Peyer's patch (tissue), 4 donors: ENCODE measurements at regions not wholly inside any gene's neighbourhood (a gene's known extent, or its start where the extent isn't known, plus 50 kb on each side); places are given as distances from the start of the nearest gene placed in this dataset.
"Not testable (repeated sequence)": the region's sequence is repeated elsewhere in the genome, so short reads cannot be mapped to it uniquely, and the experiment has no call there.

ENCODE experiments used
- DNase-seq, 3 donors: peaks; one replicate each; pipeline ENCODE4 v3.0.0-alpha.2; 2017 to 2019
- H3K27ac ChIP-seq, 4 donors: fragments of 200-600 bp; sonication (generic); one replicate each; pipeline ENCODE4 v1.5.1; 2016 to 2019
- H3K27me3 ChIP-seq, 2 donors: fragments of 200-600 bp; sonication (generic); one replicate each; pipeline ENCODE4 v1.5.1; 2019
- H3K36me3 ChIP-seq, 3 donors: fragments of 200-600 bp; sonication (generic); one replicate each; pipeline ENCODE4 v1.5.1; 2016 to 2019
- H3K4me1 ChIP-seq, 4 donors: fragments of 200-600 bp; sonication (generic); one replicate each; pipeline ENCODE4 v1.5.1; 2016 to 2019
- H3K4me3 ChIP-seq, 4 donors: fragments of 200-600 bp; sonication (generic); 1 replicate in 3 of 4; 2 replicates in 1 of 4; pipeline ENCODE4 v1.5.1; 2016 to 2019; ENCODE audit warnings: mild to moderate bottlenecking in 1 of 4
- H3K9me3 ChIP-seq, 4 donors: fragments of 200-600 bp; sonication (generic); one replicate each; pipeline ENCODE4 v1.5.1; 2016 to 2019; ENCODE audit warnings: mild to moderate bottlenecking in 1 of 4
- POLR2A ChIP-seq, 2 donors: fragments of 450-650 bp; IDR thresholded peaks; one replicate each; pipeline ENCODE4 v1.5.1; 2017; ENCODE audit warnings: antibody characterized with exemption in 2 of 2, mild to moderate bottlenecking in 2 of 2, moderate library complexity in 2 of 2
- TF ChIP-seq, protein P1 (sequence below), 6 experiments: fragments of 450-650 bp in 4 of 6; fragments of 200-600 bp in 2 of 6; sonication (generic) in 1 of 6; IDR thresholded peaks; one replicate each; pipeline ENCODE4 v1.5.1; 2017 to 2019; ENCODE audit warnings: antibody characterized with exemption in 6 of 6, mild to moderate bottlenecking in 3 of 6, moderate library complexity in 1 of 6

DNA sequence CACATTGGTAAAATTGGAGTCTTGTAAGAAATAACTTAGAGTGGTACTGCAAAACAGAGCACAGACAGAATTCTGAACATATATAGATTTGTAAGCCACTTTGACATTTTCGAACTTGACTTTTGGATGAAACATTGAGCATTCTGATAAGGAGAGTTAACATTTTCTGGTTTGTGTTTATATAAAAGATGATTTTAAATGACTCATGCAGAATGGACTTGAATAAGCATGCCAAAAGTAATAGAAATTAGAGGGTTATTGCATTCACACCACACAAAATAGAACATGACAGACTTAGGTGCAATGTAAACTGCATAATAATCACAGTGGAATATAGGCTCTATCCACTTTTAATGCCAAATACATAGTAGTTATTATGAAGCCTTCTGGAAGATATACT, 507.0 kb downstream of the DACH1 start:
- Histone ChIP-seq H3K4me3 (no peak overlapping the region), H3K9me3 (no peaks in the 10 kb centered on the region), H3K36me3 (no peaks in the 10 kb centered on the region), H3K4me1 (no peaks in the 10 kb centered on the region), H3K27ac (no peak overlapping the region), H3K27me3 (no peaks in the 10 kb centered on the region)
- TF ChIP-seq, protein P1, sequence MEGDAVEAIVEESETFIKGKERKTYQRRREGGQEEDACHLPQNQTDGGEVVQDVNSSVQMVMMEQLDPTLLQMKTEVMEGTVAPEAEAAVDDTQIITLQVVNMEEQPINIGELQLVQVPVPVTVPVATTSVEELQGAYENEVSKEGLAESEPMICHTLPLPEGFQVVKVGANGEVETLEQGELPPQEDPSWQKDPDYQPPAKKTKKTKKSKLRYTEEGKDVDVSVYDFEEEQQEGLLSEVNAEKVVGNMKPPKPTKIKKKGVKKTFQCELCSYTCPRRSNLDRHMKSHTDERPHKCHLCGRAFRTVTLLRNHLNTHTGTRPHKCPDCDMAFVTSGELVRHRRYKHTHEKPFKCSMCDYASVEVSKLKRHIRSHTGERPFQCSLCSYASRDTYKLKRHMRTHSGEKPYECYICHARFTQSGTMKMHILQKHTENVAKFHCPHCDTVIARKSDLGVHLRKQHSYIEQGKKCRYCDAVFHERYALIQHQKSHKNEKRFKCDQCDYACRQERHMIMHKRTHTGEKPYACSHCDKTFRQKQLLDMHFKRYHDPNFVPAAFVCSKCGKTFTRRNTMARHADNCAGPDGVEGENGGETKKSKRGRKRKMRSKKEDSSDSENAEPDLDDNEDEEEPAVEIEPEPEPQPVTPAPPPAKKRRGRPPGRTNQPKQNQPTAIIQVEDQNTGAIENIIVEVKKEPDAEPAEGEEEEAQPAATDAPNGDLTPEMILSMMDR (IDR thresholded peaks at IDR 0.05): no peak
- no peak for DNase-seq

DNA sequence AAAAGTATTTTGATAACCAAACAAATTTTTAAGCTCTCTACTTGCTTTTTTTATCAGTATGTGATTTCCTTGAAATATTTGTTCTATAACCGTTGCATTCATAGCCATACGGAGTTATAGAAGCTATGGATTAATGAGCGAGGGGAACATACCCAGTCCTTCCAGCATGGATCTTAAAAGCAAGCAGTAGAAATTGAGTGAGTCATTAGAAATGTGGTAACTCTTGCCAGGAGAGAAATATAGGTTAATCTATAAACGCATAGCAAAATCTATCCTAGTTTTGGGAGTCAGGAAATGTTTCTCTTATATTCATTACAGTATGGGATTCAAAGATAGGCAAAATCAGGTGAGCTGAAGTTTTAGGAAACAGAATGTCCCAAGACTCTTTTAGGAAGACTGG, 507.4 kb downstream of the DACH1 start:
- no peak for DNase-seq
- TF ChIP-seq POLR2A (IDR thresholded peaks at IDR 0.05): no peak
- TF ChIP-seq, protein P1 (IDR thresholded peaks at IDR 0.05): no peak
- Histone ChIP-seq H3K27ac (no peak overlapping the region), H3K27me3 (no peaks in the 10 kb centered on the region), H3K36me3 (no peaks in the 10 kb centered on the region), H3K4me1 (no peaks in the 10 kb centered on the region), H3K4me3 (no peak overlapping the region), H3K9me3 (no peaks in the 10 kb centered on the region)

DNA sequence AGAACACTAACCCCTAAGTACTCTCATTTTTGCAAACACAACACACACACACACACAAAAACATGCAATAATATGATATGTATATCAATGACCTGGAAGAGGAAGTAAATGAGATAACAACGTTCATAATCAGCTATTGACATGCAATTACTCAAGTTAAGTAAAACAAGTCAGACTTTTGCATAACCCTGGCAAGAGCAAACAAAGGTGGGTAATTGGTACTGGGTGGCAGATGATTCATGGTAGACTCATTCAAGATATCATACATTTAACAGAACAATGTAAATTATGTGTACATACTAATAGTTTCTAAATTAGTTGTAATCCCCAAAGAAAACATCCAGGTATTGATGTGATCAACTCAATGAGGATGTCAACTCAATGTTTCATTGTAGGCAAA, 508.8 kb downstream of the DACH1 start:
- no peak for DNase-seq
- Histone ChIP-seq H3K4me1 (no peaks in the 10 kb centered on the region), H3K36me3 (no peaks in the 10 kb centered on the region), H3K4me3 (no peak overlapping the region), H3K9me3 (no peaks in the 10 kb centered on the region), H3K27ac (no peak overlapping the region), H3K27me3 (no peaks in the 10 kb centered on the region)
- TF ChIP-seq, protein P1 (IDR thresholded peaks at IDR 0.05): no peak
- no peak for TF ChIP-seq POLR2A (IDR thresholded peaks at IDR 0.05)

DNA sequence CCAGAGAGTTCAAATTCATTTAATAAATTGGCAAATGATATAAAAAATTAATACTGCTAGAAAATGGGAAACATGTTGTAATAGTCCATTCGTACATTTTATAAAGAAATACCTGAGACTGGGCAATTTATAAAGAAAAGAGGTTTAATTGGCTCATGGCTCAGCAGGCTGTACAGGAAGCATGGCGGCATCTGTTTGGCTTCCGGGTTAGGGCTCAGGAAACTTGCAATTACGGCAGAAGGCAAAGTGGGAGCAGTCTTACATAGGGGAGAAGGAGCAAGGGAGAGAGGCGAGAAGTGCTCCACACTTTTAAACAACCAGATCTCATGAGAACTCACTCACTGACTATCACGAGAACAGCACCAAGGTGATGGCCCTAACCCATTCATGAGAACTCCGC, 512.0 kb downstream of the DACH1 start:
- no peak for DNase-seq
- Histone ChIP-seq H3K27ac (no peak overlapping the region), H3K4me1 (no peaks in the 10 kb centered on the region), H3K36me3 (no peaks in the 10 kb centered on the region), H3K4me3 (no peak overlapping the region), H3K9me3 (no peaks in the 10 kb centered on the region), H3K27me3 (no peaks in the 10 kb centered on the region)
- TF ChIP-seq, protein P1 (IDR thresholded peaks at IDR 0.05): no peak
- TF ChIP-seq POLR2A (IDR thresholded peaks at IDR 0.05): no peak

DNA sequence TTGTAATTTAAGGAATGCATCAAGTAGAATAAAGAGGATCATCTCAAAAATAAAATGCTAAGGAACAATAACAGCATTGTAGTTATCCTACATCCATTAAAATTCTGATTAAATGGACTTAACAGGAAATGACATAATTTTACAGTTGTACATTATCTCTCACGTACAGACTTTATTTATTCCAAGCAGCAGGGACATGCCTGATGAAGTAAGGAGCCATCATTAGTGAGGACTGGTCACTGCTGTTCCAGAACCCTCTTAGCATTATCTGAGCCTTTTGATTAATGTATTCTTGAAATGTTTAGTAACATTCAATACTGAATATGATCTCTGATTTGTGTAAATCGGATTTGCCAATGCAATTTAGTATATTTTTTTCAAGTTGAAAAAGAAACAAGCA, 516.1 kb downstream of the DACH1 start:
- H3K27ac ChIP-seq: no peak overlapping the region
- no peaks in the 10 kb centered on the region for H3K36me3 ChIP-seq
- no peaks in the 10 kb centered on the region for H3K27me3 ChIP-seq
- H3K4me3 ChIP-seq: no peak overlapping the region
- no peaks in the 10 kb centered on the region for H3K4me1 ChIP-seq
- TF ChIP-seq POLR2A (IDR thresholded peaks at IDR 0.05): no peak
- TF ChIP-seq, protein P1 (IDR thresholded peaks at IDR 0.05): no peak
- DNase-seq: no peak
- H3K9me3 ChIP-seq: no peaks in the 10 kb centered on the region

DNA sequence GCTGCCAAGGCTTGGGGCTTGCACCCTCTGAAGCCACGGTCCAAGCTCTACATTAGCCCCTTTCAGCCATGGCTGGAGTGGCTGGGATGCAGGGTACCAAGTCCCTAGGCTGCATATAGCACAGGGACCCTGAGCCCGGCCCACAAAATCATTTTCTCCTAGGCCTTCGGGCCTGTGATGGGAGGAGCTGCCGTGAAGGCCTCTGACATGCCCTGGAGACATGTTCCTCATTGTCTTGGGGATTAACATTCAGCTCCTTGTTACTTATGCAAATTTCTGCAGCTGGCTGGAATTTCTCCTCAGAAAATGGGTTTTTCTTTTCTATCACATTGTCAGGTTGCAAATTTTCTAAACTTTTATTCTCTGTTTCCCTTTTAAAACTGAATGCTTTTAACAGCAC, 521.1 kb downstream of the DACH1 start:
- not testable (repeated sequence) for H3K9me3 ChIP-seq, DNase-seq, H3K4me3 ChIP-seq, H3K4me1 ChIP-seq, H3K27ac ChIP-seq, H3K36me3 ChIP-seq, H3K27me3 ChIP-seq
